Glutamatergic neuron (in vitro differentiated cells): ENCODE measurements at regions not wholly inside any gene's neighbourhood (a gene's known extent, or its start where the extent isn't known, plus 50 kb on each side); places are given as distances from the start of the nearest gene placed in this dataset.

ENCODE experiments used
- DNase-seq: peaks from one replicate; pipeline ENCODE4 v3.0.0; 2022
- H3K27ac Mint-ChIP-seq: one replicate; pipeline ENCODE4 v1.8.0; 2020; ENCODE audit warnings: mild to moderate bottlenecking, mixed read lengths, inconsistent platforms; ENCODE audit not compliant: unreplicated experiment
- H3K27me3 Mint-ChIP-seq: one replicate; pipeline ENCODE4 v1.8.0; 2020; ENCODE audit warnings: mild to moderate bottlenecking, moderate library complexity, mixed read lengths, inconsistent platforms; ENCODE audit not compliant: unreplicated experiment
- H3K36me3 Mint-ChIP-seq: one replicate; pipeline ENCODE4 v1.8.0; 2020; ENCODE audit warnings: mild to moderate bottlenecking, mixed read lengths, inconsistent platforms; ENCODE audit not compliant: unreplicated experiment
- H3K4me1 Mint-ChIP-seq: one replicate; pipeline ENCODE4 v1.8.0; 2020; ENCODE audit warnings: mild to moderate bottlenecking, low read depth, mixed read lengths, inconsistent platforms; ENCODE audit not compliant: unreplicated experiment
- H3K4me3 Mint-ChIP-seq: one replicate; pipeline ENCODE4 v1.8.0; 2020; ENCODE audit warnings: mild to moderate bottlenecking, mixed read lengths, inconsistent platforms; ENCODE audit not compliant: unreplicated experiment
- H3K9me3 Mint-ChIP-seq: one replicate; pipeline ENCODE4 v1.8.0; 2020; ENCODE audit warnings: mild to moderate bottlenecking, moderate library complexity, mixed read lengths, inconsistent platforms; ENCODE audit not compliant: unreplicated experiment
- TF ChIP-seq, protein P1 (sequence below): fragments of 200-600 bp; sonication (generic); IDR thresholded peaks from one replicate; pipeline ENCODE4 v1.5.0; 2021; ENCODE audit not compliant: partially characterized antibody, unreplicated experiment

DNA sequence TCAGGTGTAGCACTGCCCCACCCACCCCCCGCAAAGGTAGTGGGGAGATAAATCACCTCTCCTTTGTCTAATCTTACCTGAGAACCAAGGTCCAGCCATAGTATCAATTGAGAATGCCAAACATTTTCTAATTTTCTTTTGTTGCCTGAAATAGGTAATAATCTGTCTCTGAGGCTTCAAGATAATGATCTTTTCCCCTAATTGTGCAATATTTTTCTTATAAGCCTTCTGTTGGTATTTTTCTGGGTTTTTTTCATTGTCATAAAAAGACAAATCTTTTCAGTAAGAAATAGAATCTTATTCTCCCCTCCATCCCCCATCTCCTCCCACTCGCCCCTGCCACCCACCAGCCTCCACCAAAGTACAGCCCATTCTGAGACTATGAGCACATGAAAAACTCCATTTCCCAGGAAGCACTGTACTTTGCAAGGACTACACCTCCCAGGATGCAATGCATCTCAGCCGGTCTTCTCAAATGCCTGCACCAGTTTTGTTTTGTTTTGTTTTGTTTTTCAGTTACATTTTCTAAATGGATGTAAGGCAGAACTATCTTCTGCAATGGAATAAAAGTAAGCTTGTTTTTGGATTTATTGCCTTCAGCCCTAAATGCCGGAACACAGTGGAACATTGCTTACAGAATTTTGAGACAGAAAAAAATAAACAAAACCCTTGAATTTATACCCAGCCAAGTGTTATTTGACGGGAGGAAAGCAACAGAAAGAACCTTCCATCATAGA lies 268.0 kb downstream of the TFAP2A start:
- Mint-ChIP-seq H3K4me1 (peaks cover 12% of the 10 kb centered on the region), H3K27me3 (no peaks in the 10 kb centered on the region), H3K36me3 (no peaks in the 10 kb centered on the region), H3K4me3 (peak overlapping the region; percentile 72), H3K27ac (peak overlapping the region; percentile 35), H3K9me3 (no peaks in the 10 kb centered on the region)
- TF ChIP-seq, protein P1, sequence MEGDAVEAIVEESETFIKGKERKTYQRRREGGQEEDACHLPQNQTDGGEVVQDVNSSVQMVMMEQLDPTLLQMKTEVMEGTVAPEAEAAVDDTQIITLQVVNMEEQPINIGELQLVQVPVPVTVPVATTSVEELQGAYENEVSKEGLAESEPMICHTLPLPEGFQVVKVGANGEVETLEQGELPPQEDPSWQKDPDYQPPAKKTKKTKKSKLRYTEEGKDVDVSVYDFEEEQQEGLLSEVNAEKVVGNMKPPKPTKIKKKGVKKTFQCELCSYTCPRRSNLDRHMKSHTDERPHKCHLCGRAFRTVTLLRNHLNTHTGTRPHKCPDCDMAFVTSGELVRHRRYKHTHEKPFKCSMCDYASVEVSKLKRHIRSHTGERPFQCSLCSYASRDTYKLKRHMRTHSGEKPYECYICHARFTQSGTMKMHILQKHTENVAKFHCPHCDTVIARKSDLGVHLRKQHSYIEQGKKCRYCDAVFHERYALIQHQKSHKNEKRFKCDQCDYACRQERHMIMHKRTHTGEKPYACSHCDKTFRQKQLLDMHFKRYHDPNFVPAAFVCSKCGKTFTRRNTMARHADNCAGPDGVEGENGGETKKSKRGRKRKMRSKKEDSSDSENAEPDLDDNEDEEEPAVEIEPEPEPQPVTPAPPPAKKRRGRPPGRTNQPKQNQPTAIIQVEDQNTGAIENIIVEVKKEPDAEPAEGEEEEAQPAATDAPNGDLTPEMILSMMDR, result no peak
- peak; percentile 20 for DNase-seq

- no peaks in the 10 kb centered on the region for H3K36me3 Mint-ChIP-seq
- TF ChIP-seq, protein P1, result no peak
- H3K27me3 Mint-ChIP-seq, result no peaks in the 10 kb centered on the region
- no peak overlapping the region for H3K27ac Mint-ChIP-seq
- H3K9me3 Mint-ChIP-seq, result no peaks in the 10 kb centered on the region
- H3K4me3 Mint-ChIP-seq, result no peak overlapping the region
- H3K4me1 Mint-ChIP-seq, result peaks cover 2% of the 10 kb centered on the region
- DNase-seq, result no peak
Measured at GRCh38 chr6:10144772-10145171, 270.1 kb downstream of the TFAP2A start.

DNA sequence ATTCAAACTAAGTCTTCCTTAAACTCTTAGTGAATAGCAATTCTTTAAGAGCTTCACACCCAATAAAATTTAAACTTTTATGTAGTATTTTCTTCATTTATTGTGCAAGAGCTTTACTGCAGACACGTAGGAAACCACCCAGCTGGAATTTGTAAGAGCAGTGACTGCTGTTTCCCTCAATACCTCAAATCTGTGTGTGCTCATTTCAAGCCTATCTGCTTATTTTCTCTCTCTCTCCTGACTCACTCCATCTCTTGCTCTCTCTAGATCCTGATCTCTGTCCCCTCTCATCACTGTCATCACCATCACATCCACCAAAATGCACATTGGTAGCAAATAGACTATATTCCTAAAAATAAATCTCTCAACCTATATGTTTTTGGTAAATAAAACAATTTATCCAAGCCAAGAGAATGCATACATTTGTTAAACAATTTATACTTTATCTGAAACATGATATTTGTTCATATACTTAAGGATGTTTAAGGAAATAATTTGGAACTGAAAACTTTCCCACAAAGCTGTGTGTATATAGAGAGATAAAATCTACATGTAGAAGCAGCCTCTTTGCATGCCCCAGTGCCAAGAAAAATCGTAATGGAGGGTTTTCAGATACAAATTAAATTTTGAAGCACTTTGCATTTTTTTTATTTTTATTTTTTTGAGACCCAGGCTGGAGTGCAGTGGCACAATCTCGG lies 273.0 kb downstream of the TFAP2A start:
- no peaks in the 10 kb centered on the region for H3K27me3 Mint-ChIP-seq
- H3K4me3 Mint-ChIP-seq, result no peak overlapping the region
- H3K27ac Mint-ChIP-seq, result no peak overlapping the region
- TF ChIP-seq, protein P1, result no peak
- H3K9me3 Mint-ChIP-seq, result peaks cover 3% of the 10 kb centered on the region
- H3K4me1 Mint-ChIP-seq, result no peaks in the 10 kb centered on the region
- no peak for DNase-seq
- peaks cover 5% of the 10 kb centered on the region for H3K36me3 Mint-ChIP-seq

- Mint-ChIP-seq H3K4me1 (no peaks in the 10 kb centered on the region), H3K9me3 (peaks cover 3% of the 10 kb centered on the region), H3K27me3 (no peaks in the 10 kb centered on the region), H3K36me3 (peaks cover 5% of the 10 kb centered on the region), H3K27ac (no peak overlapping the region), H3K4me3 (no peak overlapping the region)
- TF ChIP-seq, protein P1, result no peak
- no peak for DNase-seq
Measured at GRCh38 chr6:10140824-10141223, 274.1 kb downstream of the TFAP2A start.

GRCh38 chr6:10140136-10140535 lies 274.7 kb downstream of the TFAP2A start:
- Mint-ChIP-seq H3K27ac (no peak overlapping the region), H3K9me3 (peaks cover 3% of the 10 kb centered on the region), H3K27me3 (no peaks in the 10 kb centered on the region), H3K36me3 (peaks cover 5% of the 10 kb centered on the region), H3K4me3 (no peak overlapping the region), H3K4me1 (no peaks in the 10 kb centered on the region)
- TF ChIP-seq, protein P1, result no peak
- DNase-seq, result no peak
